Right atrium auricular region (tissue), 2 donors: ENCODE measurements at regions not wholly inside any gene's neighbourhood (a gene's known extent, or its start where the extent isn't known, plus 50 kb on each side); places are given as distances from the start of the nearest gene placed in this dataset.

ENCODE experiments used
- DNase-seq: peaks from one replicate; pipeline ENCODE4 v3.0.0-alpha.2; 2019; ENCODE audit warnings: low spot score
- H3K27ac ChIP-seq, 2 donors: fragments of 200-600 bp; sonication (generic); 1 replicate in 1 of 2; 2 replicates in 1 of 2; pipeline ENCODE4 v1.5.1; 2016 to 2019
- H3K27me3 ChIP-seq, 2 donors: fragments of 200-600 bp; sonication (generic); one replicate each; pipeline versions ENCODE4 v1.5.1 to v1.6.0; 2017 to 2019
- H3K36me3 ChIP-seq: fragments of 200-600 bp; sonication (generic); one replicate; pipeline ENCODE4 v1.5.1; 2016
- H3K4me1 ChIP-seq, 2 donors: fragments of 200-600 bp; sonication (generic); one replicate each; pipeline versions ENCODE4 v1.5.1 to v1.6.0; 2017 to 2019
- H3K4me3 ChIP-seq, 2 donors: fragments of 200-600 bp; sonication (generic); 1 replicate in 1 of 2; 2 replicates in 1 of 2; pipeline ENCODE4 v1.5.1; 2017 to 2019; ENCODE audit warnings: mild to moderate bottlenecking in 1 of 2, moderate library complexity in 1 of 2
- H3K9me3 ChIP-seq, 2 donors: fragments of 200-600 bp; sonication (generic); one replicate each; pipeline ENCODE4 v1.5.1; 2019
- TF ChIP-seq, protein P1 (sequence below), 2 donors: fragments of 200-600 bp; sonication (generic); IDR thresholded peaks; one replicate each; pipeline ENCODE4 v1.5.1; 2019; ENCODE audit warnings: antibody characterized with exemption in 2 of 2

DNA sequence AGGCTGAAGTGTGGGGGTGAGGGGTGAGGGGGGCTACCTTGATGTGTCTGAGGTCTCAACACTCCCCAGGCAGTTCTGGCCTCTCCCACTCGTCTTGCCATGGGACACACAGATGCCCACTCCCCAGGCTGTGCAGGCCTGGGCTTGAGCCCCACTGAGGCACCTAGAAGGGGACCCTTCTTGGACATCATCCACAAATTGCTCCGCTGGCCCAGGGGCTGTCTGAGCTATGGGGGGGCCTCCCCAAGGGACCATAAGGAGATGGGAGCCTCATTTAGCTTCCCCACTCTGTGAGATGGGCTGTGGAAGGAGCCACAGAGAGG, 155.5 kb upstream of the MLN start:
- Histone ChIP-seq H3K27ac (no peak overlapping the region), H3K4me3 (no peak overlapping the region), H3K4me1 (no peaks in the 10 kb centered on the region), H3K36me3 (no peaks in the 10 kb centered on the region), H3K9me3 (no peaks in the 10 kb centered on the region), H3K27me3 (no peaks in the 10 kb centered on the region)
- DNase-seq, result no peak
- TF ChIP-seq, protein P1, sequence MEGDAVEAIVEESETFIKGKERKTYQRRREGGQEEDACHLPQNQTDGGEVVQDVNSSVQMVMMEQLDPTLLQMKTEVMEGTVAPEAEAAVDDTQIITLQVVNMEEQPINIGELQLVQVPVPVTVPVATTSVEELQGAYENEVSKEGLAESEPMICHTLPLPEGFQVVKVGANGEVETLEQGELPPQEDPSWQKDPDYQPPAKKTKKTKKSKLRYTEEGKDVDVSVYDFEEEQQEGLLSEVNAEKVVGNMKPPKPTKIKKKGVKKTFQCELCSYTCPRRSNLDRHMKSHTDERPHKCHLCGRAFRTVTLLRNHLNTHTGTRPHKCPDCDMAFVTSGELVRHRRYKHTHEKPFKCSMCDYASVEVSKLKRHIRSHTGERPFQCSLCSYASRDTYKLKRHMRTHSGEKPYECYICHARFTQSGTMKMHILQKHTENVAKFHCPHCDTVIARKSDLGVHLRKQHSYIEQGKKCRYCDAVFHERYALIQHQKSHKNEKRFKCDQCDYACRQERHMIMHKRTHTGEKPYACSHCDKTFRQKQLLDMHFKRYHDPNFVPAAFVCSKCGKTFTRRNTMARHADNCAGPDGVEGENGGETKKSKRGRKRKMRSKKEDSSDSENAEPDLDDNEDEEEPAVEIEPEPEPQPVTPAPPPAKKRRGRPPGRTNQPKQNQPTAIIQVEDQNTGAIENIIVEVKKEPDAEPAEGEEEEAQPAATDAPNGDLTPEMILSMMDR (IDR thresholded peaks at IDR 0.05), result no peak

DNA sequence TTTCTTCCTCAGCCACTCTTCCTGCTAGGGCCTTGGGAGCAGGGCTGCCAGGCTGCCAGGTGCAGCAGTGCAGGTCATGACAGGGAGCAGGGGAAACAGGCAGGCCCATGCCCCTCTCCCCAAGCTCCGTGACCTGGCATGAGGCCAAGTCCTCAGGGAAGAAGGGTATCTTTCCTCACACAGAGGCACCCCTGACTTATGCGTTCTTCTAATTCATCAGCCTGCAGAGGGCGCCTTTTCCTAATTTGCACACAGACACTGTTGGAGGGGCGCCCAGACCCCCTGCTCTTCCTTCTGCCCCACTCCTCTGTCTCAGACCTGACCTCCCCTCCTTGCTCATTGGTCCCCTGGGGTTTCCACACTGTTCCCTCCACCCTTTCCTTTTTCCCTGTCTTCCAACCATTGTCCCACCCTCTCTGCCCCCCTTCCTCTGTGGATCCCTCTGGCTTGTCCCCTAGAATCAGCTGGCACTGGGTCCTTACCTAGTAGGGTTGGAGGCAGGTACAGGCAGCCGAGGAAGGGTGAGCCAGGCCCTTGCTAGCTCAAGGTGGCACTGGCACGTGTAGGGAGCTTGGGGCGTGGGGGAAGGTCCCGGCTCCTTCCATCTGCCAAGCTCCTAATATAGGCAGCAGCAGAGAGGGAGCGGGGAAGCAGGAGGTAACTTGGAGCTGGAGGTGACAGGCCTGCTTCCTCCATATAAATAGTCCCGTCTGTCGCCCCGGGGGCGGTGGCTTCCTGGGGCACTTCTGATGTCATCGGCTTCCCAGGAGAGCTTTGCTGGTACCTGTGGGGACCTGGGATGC, 154.9 kb upstream of the MLN start:
- no peaks in the 10 kb centered on the region for H3K27me3 ChIP-seq

DNA sequence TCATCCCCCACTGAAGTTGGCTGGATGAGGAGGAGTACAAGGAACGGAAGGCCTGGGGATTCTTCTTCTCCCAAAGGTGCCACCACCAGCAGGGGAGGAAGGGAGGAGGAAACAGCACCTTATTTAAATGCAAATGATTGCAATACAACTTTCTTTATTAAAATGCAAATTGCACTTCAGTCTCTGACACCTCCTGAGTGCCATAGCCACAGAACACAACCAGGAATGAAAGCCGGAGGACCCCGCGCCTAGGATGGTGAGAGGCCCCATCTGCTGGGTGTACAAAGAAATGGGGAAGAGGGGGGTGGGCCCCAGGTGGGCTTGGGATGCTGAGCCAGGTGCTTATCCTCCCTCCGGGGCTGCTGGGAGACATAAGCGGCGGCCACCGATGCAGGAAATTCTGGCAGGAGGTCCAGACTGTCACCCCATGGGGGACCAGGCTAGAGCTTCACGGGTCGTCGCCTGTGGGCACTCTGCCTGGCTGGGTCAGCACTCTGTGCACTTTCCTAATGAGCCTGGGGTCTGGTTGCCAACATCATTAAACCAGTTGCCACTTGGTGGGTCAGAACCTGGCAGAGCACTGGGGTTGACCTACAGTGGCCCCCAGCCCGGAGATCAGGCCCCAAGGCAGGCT, 154.2 kb upstream of the MLN start:
- H3K4me3 ChIP-seq, result no peak overlapping the region
- H3K27me3 ChIP-seq, result no peaks in the 10 kb centered on the region
- DNase-seq, result no peak
- H3K27ac ChIP-seq, result no peak overlapping the region
- TF ChIP-seq, protein P1 (IDR thresholded peaks at IDR 0.05), result no peak
- H3K4me1 ChIP-seq, result no peaks in the 10 kb centered on the region
- no peaks in the 10 kb centered on the region for H3K9me3 ChIP-seq
- no peaks in the 10 kb centered on the region for H3K36me3 ChIP-seq

More for the DNA sequence above, 154.9 kb upstream of the MLN start:
- H3K9me3 ChIP-seq, result no peaks in the 10 kb centered on the region
- H3K27ac ChIP-seq, result no peak overlapping the region
- no peaks in the 10 kb centered on the region for H3K36me3 ChIP-seq
- no peak overlapping the region for H3K4me3 ChIP-seq
- no peaks in the 10 kb centered on the region for H3K4me1 ChIP-seq
- no peak for DNase-seq
- TF ChIP-seq, protein P1 (IDR thresholded peaks at IDR 0.05), result no peak

DNA sequence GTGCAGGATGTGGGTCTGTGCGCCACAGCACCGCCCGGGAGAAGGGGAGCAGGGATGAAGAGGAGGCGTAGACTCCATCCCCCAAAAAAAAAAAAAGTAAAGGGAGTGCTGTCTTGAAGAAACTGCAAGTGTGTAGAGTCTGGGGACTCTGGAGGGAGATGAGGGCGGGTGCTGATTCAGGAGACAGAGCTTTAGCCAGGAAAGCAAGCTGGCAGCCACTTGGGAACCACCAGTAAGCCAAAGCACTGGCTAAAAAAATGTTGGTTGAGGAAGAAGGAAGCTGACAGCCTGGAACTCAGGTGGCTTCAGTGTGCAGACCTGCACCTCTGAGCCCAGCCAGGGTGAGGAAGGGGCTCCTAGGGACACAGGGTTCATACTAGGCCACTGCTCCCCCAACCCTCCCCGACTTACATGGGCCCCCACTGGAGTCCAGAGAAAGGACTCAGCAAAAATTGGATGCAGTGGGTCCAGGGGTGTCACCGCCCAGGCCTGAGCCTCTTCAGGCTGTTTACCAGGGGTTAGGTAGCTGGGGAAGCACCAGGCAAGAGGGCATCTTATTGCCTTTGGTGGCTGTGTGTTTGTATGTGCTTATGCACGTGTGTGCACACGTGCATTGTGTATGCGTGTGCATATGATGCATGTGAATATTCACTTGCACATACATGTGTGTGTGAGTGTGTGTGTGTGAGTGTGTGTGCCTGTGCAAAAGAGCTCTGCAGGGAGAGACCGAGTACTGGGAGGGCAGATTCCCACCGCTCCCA, 153.5 kb upstream of the MLN start:
- Histone ChIP-seq H3K36me3 (no peaks in the 10 kb centered on the region), H3K27ac (no peak overlapping the region), H3K9me3 (no peaks in the 10 kb centered on the region), H3K4me1 (no peaks in the 10 kb centered on the region), H3K4me3 (no peak overlapping the region), H3K27me3 (no peaks in the 10 kb centered on the region)
- DNase-seq, result no peak
- TF ChIP-seq, protein P1 (IDR thresholded peaks at IDR 0.05), result no peak

DNA sequence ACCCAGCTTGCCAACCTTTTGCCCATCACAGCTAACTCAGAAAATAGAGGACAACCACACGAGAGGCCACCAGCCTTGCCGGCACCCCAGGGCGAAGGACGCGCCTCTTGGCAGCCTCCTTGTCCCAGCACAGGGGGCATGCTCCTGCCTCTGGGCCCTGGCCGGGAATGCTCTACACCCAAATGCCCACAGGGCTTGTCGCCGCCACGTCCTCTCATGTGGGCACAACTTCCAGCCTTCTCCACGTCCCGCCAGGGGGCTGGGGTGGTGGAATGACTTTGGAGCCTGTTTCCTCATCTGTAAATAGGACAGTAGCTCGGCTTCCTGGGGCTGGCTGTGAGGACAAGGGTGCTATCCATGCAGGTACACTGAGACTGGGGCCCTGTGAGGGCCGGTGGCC, 152.4 kb upstream of the MLN start:
- Histone ChIP-seq H3K9me3 (no peaks in the 10 kb centered on the region), H3K27me3 (no peaks in the 10 kb centered on the region)
- DNase-seq, result no peak

More for the DNA sequence above, 152.4 kb upstream of the MLN start:
- Histone ChIP-seq H3K4me3 (no peak overlapping the region), H3K27ac (no peak overlapping the region), H3K4me1 (no peaks in the 10 kb centered on the region), H3K36me3 (no peaks in the 10 kb centered on the region)
- TF ChIP-seq, protein P1 (IDR thresholded peaks at IDR 0.05), result no peak
